HG03558 (cell line): ENCODE measurements at regions not wholly inside any gene's neighbourhood (a gene's known extent, or its start where the extent isn't known, plus 50 kb on each side); places are given as distances from the start of the nearest gene placed in this dataset.

Experiments used
- ATAC-seq: cut with Tn5 transposase; IDR thresholded peaks from one replicate; pipeline ENCODE4 v1.9.1; 2021; ENCODE audit warnings: moderate number of reproducible peaks; ENCODE audit not compliant: unreplicated experiment; ENCODE audit errors: extremely low read depth

GRCh38 chr5:128591598-128592455 lies 53.8 kb upstream of the FBN2 start:
- no peak for ATAC-seq

- no peak for ATAC-seq
These were observed 58.0 kb upstream of the FBN2 start for GRCh38 chr5:128596071-128596470.

GRCh38 chr5:128597156-128597555 lies 59.1 kb upstream of the FBN2 start:
- no peak for ATAC-seq

- ATAC-seq = no peak
These were observed 75.1 kb upstream of the FBN2 start for GRCh38 chr5:128613128-128613527.

- ATAC-seq = no peak
These were observed 75.7 kb upstream of the FBN2 start for GRCh38 chr5:128613766-128614165.

- no peak for ATAC-seq
These were observed 77.5 kb upstream of the FBN2 start for GRCh38 chr5:128615578-128615977.

GRCh38 chr5:128626536-128627090 lies 88.6 kb upstream of the FBN2 start:
- ATAC-seq = no peak

GRCh38 chr5:128627939-128628338 lies 89.9 kb upstream of the FBN2 start:
- no peak for ATAC-seq

- no peak for ATAC-seq
These were observed 91.1 kb upstream of the FBN2 start for GRCh38 chr5:128629157-128629556.

GRCh38 chr5:128630121-128630520 lies 92.1 kb upstream of the FBN2 start:
- ATAC-seq = no peak

GRCh38 chr5:128631771-128632170 lies 93.7 kb upstream of the FBN2 start:
- no peak for ATAC-seq

GRCh38 chr5:128632264-128632663 lies 94.2 kb upstream of the FBN2 start:
- no peak for ATAC-seq

- ATAC-seq = no peak
These were observed 95.9 kb upstream of the FBN2 start for GRCh38 chr5:128633901-128634300.

- ATAC-seq = no peak
These were observed 97.3 kb upstream of the FBN2 start for GRCh38 chr5:128635379-128635778.

- ATAC-seq = no peak
These were observed 98.3 kb upstream of the FBN2 start for GRCh38 chr5:128636361-128636760.

GRCh38 chr5:128637031-128637430 lies 99.0 kb upstream of the FBN2 start:
- no peak for ATAC-seq

- ATAC-seq = no peak
These were observed 103.8 kb upstream of the FBN2 start for GRCh38 chr5:128641861-128642260.

- ATAC-seq = no peak
These were observed 106.8 kb upstream of the FBN2 start for GRCh38 chr5:128644863-128645262.

- ATAC-seq = no peak
These were observed 107.5 kb upstream of the FBN2 start for GRCh38 chr5:128645581-128645980.

- no peak for ATAC-seq
These were observed 108.1 kb upstream of the FBN2 start for GRCh38 chr5:128646176-128646575.

- no peak for ATAC-seq
These were observed 111.1 kb upstream of the FBN2 start for GRCh38 chr5:128649192-128649591.

GRCh38 chr5:128662997-128663396 lies 125.0 kb upstream of the FBN2 start:
- no peak for ATAC-seq
